ENCODE measurements at regions not wholly inside any gene's neighbourhood (a gene's known extent, or its start where the extent isn't known, plus 50 kb on each side); places are given as distances from the start of the nearest gene placed in this dataset.
"Not testable (repeated sequence)": the region's sequence is repeated elsewhere in the genome, so short reads cannot be mapped to it uniquely, and the experiment has no call there.

GRCh38 chr5:58294598-58295305 is 165.1 kb downstream of the PLK2 start:
- no peak for ATAC-seq

GRCh38 chr5:58288275-58288674 is 171.6 kb downstream of the PLK2 start:
- not testable (repeated sequence) for ATAC-seq

GRCh38 chr5:58286741-58287140 is 173.1 kb downstream of the PLK2 start:
- ATAC-seq, result no peak

GRCh38 chr5:58285900-58286299 is 174.0 kb downstream of the PLK2 start:
- no peak for ATAC-seq

- ATAC-seq, result no peak
Measured at GRCh38 chr5:58284886-58285285, 175.0 kb downstream of the PLK2 start.

GRCh38 chr5:58281189-58281588 is 178.7 kb downstream of the PLK2 start:
- ATAC-seq, result no peak

GRCh38 chr5:58279259-58279658 is 180.6 kb downstream of the PLK2 start:
- ATAC-seq, result no peak

GRCh38 chr5:58276431-58276830 is 183.5 kb downstream of the PLK2 start:
- ATAC-seq, result no peak

GRCh38 chr5:58275516-58275915 is 184.4 kb downstream of the PLK2 start:
- no peak for ATAC-seq

- no peak for ATAC-seq
Measured at GRCh38 chr5:58274191-58274590, 185.7 kb downstream of the PLK2 start.

GRCh38 chr5:58273711-58274110 is 186.2 kb downstream of the PLK2 start:
- ATAC-seq, result no peak

- ATAC-seq, result no peak
Measured at GRCh38 chr5:58268268-58268667, 191.6 kb downstream of the PLK2 start.

- no peak for ATAC-seq
Measured at GRCh38 chr5:58266402-58266801, 193.5 kb downstream of the PLK2 start.

GRCh38 chr5:58265246-58265930 is 194.5 kb downstream of the PLK2 start:
- no peak for ATAC-seq

- ATAC-seq, result no peak
Measured at GRCh38 chr5:58264276-58264675, 195.6 kb downstream of the PLK2 start.

- ATAC-seq, result no peak
Measured at GRCh38 chr5:58263296-58263695, 196.6 kb downstream of the PLK2 start.

GRCh38 chr5:58262226-58262625 is 197.7 kb downstream of the PLK2 start:
- ATAC-seq, result no peak

GRCh38 chr5:58261605-58262004 is 198.3 kb downstream of the PLK2 start:
- no peak for ATAC-seq

- no peak for ATAC-seq
Measured at GRCh38 chr5:58260243-58260642, 199.6 kb downstream of the PLK2 start.

- no peak for ATAC-seq
Measured at GRCh38 chr5:58259685-58260152, 200.2 kb downstream of the PLK2 start.

GRCh38 chr5:58258984-58259684 is 200.8 kb downstream of the PLK2 start:
- ATAC-seq, result no peak

- no peak for ATAC-seq
Measured at GRCh38 chr5:58255970-58256369, 203.9 kb downstream of the PLK2 start.

- ATAC-seq, result no peak
Measured at GRCh38 chr5:58255386-58255785, 204.5 kb downstream of the PLK2 start.

- ATAC-seq, result no peak
Measured at GRCh38 chr5:58248221-58248620, 211.7 kb downstream of the PLK2 start.
